ENCODE measurements at regions not wholly inside any gene's neighbourhood (a gene's known extent, or its start where the extent isn't known, plus 50 kb on each side); places are given as distances from the start of the nearest gene placed in this dataset.

DNA sequence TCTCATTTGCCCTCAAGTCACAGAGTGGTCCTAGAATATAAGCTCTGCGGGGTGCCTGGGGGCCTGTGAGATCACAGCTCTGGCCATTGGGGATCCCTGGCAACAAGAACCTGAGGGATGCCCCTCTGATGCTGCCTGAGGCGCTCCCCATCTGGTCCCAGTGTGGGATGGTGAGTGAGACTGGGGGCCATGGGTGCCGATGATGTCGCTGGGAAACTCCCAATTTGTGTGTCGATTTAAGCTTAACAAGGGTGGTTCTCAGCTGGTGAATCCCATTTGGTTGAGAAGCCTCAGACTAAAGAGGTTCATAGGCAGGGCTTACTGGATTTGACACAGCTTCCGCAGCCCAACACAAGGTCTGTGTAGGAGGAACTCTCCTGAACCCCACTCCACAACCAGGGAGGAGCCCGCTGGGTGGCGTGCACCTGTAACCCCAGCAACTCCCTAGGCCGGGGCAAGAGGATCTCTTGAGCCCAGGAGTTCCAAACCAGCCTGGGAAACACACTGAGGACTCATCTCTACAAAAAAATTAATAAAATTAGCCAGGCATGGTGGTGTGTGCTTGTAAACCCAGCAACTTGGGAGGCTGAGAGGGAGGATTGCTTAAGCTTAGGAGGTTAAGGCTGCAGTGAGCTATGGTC, 63.7 kb upstream of the SIAH1 start:
- no peak for DNase-seq (ENCODE audit: low spot score)
- TF ChIP-seq, protein P1, sequence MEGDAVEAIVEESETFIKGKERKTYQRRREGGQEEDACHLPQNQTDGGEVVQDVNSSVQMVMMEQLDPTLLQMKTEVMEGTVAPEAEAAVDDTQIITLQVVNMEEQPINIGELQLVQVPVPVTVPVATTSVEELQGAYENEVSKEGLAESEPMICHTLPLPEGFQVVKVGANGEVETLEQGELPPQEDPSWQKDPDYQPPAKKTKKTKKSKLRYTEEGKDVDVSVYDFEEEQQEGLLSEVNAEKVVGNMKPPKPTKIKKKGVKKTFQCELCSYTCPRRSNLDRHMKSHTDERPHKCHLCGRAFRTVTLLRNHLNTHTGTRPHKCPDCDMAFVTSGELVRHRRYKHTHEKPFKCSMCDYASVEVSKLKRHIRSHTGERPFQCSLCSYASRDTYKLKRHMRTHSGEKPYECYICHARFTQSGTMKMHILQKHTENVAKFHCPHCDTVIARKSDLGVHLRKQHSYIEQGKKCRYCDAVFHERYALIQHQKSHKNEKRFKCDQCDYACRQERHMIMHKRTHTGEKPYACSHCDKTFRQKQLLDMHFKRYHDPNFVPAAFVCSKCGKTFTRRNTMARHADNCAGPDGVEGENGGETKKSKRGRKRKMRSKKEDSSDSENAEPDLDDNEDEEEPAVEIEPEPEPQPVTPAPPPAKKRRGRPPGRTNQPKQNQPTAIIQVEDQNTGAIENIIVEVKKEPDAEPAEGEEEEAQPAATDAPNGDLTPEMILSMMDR (IDR thresholded peaks at IDR 0.05; ENCODE audit: extremely low read depth, insufficient read depth, missing control alignments): no peak

DNA sequence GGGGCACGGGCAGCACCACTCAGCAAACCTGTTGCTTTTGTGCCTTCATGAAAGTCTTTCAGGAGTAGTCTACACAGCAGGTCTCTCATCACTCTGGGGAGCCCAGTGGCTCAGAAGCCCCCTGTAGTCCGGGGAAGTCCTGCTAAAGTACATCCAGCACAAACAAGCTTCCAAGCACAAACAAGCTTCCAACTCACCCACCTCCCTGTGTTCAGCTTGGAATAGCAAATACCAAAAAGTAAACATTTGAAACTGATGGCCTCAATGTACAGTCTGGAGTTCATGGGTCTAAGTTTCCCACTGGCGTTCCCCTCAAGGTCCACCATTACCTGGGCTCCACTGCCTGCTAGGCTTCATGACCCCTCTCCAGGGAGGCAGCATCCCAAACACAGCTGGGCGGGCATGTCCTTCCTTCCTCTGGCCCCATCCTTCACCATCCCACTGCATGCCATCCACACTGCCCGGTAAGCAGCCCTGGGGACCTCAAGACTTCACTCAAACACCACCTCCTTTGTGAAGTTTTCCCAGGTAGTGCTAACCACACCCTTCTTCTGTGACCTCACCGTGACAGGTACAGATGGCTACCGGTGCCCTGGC, 62.8 kb upstream of the SIAH1 start:
- in situ Hi-C loops (cut with MboI; ENCODE audit: low pct_unique_long_range_greater_than_20kb, low sequenced_read_pairs, unreplicated experiment): no loop called here
- no peak for DNase-seq (ENCODE audit: low spot score)
- TF ChIP-seq, protein P1 (IDR thresholded peaks at IDR 0.05; ENCODE audit: extremely low read depth, insufficient read depth, missing control alignments): no peak

More for the DNA sequence above, 63.7 kb upstream of the SIAH1 start:
- in situ Hi-C loops (cut with MboI; ENCODE audit: low pct_unique_long_range_greater_than_20kb, low sequenced_read_pairs, unreplicated experiment): no loop called here

- TF ChIP-seq, protein P1 (IDR thresholded peaks at IDR 0.05; ENCODE audit: extremely low read depth, insufficient read depth, missing control alignments): no peak
- in situ Hi-C loops (cut with MboI; ENCODE audit: low pct_unique_long_range_greater_than_20kb, low sequenced_read_pairs, unreplicated experiment): no loop called here
Observed at GRCh38 chr16:48447428-48447827, 62.2 kb upstream of the SIAH1 start.

DNA sequence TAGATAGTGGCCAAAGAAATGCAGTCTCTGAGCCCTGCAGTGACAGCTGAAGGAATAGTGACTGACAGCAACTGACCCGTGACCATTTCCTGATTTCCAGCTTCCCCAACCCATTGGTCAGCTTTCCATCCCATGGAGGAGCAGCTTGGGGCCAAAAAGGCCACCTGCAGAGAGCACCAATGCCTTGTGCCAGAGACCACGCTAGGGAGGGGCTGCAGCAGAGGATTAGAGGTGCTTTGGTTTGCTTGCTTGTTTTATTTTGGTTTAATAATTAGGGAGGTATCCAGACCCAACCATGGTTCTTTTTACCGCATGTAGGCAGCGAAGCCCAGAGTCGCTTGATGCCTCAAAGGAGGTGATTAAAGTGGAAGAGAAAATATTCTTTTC, 61.3 kb upstream of the SIAH1 start:
- in situ Hi-C loops (cut with MboI; ENCODE audit: low pct_unique_long_range_greater_than_20kb, low sequenced_read_pairs, unreplicated experiment): no loop called here
- DNase-seq (ENCODE audit: low spot score): no peak

More at GRCh38 chr16:48447428-48447827, 62.2 kb upstream of the SIAH1 start:
- no peak for DNase-seq (ENCODE audit: low spot score)

DNA sequence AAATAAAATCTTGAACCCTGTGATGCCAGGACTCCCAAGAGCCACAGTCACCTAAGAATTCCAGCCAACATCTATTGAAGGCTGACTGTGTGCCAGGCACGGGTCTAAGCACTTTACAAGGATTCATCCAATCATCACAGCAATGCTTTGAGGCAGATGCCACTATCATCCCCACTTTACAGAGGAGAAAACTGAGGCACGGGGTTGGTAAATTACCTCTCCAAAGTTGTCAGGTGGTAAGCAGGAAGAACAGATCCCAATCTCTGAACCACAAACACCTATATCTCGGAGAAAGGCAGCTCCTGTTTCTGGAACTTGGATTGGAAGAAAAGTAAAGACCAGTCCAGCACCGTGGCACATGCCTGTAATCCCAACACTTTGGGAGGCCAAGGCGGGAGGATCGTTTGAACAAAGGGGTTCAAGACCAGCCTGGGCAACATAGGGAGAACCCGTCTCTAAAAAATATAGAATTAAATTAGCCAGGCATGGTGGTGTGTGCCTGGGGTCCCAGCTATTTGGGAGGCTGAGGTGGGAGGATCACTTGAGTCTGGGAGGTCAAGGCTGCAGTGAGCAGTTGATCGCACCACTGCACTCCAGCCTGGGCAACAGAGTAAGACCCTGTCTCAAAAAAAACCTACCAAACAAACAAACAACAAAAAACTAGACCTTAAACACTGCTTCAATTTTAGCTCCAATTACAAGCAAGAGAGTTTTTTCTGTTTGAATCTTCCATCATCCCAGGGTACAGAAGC, 60.7 kb upstream of the SIAH1 start:
- no peak for DNase-seq (ENCODE audit: low spot score)
- in situ Hi-C loops (cut with MboI; ENCODE audit: low pct_unique_long_range_greater_than_20kb, low sequenced_read_pairs, unreplicated experiment): no loop called here
- TF ChIP-seq, protein P1 (IDR thresholded peaks at IDR 0.05; ENCODE audit: extremely low read depth, insufficient read depth, missing control alignments): no peak

More for the DNA sequence above, 61.3 kb upstream of the SIAH1 start:
- TF ChIP-seq, protein P1 (IDR thresholded peaks at IDR 0.05; ENCODE audit: extremely low read depth, insufficient read depth, missing control alignments): no peak

- TF ChIP-seq, protein P1 (IDR thresholded peaks at IDR 0.05; ENCODE audit: extremely low read depth, insufficient read depth, missing control alignments): no peak
- no peak for DNase-seq (ENCODE audit: low spot score)
- in situ Hi-C loops (cut with MboI; ENCODE audit: low pct_unique_long_range_greater_than_20kb, low sequenced_read_pairs, unreplicated experiment): no loop called here
Observed at GRCh38 chr16:48444574-48444973, 59.4 kb upstream of the SIAH1 start.
